H9 (cell line): ENCODE measurements at regions not wholly inside any gene's neighbourhood (a gene's known extent, or its start where the extent isn't known, plus 50 kb on each side); places are given as distances from the start of the nearest gene placed in this dataset.

Source experiments
- DNase-seq: peaks from one replicate; pipeline ENCODE4 v3.0.0-alpha.2; 2017
- H2AFZ ChIP-seq: one replicate; pipeline ENCODE4 v1.6.1; 2013; ENCODE audit warnings: mild to moderate bottlenecking, low read length, control low read depth, moderate library complexity
- H2AK5ac ChIP-seq: 2 replicates; pipeline ENCODE4 v1.6.1; 2013; ENCODE audit warnings: low read length, control low read depth, mixed read lengths; ENCODE audit not compliant: insufficient read length
- H2BK120ac ChIP-seq: one replicate; pipeline ENCODE4 v1.6.1; 2013; ENCODE audit warnings: low read depth, mild to moderate bottlenecking, low read length, control low read depth, inconsistent platforms; ENCODE audit not compliant: poor library complexity, severe bottlenecking
- H2BK12ac ChIP-seq: 2 replicates; pipeline ENCODE4 v1.6.1; 2013; ENCODE audit warnings: low read length, control low read depth, mixed read lengths, low read depth; ENCODE audit not compliant: insufficient read length
- H2BK15ac ChIP-seq: 2 replicates; pipeline ENCODE4 v1.6.1; 2013; ENCODE audit warnings: low read depth, low read length, control low read depth
- H2BK20ac ChIP-seq: one replicate; pipeline ENCODE4 v1.6.1; 2013; ENCODE audit warnings: low read depth, mild to moderate bottlenecking, low read length, control low read depth, inconsistent platforms; ENCODE audit not compliant: poor library complexity, severe bottlenecking
- H2BK5ac ChIP-seq: 2 replicates; pipeline ENCODE4 v1.6.1; 2013; ENCODE audit warnings: low read length, control low read depth, mixed read lengths; ENCODE audit not compliant: insufficient read length
- H3K14ac ChIP-seq: 2 replicates; pipeline ENCODE4 v1.6.1; 2013; ENCODE audit warnings: low read length, control low read depth; ENCODE audit not compliant: insufficient read depth
- H3K18ac ChIP-seq: 2 replicates; pipeline ENCODE4 v1.6.1; 2013; ENCODE audit warnings: low read depth, mild to moderate bottlenecking, mixed read lengths, low read length, control low read depth; ENCODE audit not compliant: insufficient read length
- H3K23ac ChIP-seq: 2 replicates; pipeline ENCODE4 v1.6.1; 2013; ENCODE audit warnings: low read length, control low read depth, mixed read lengths, low read depth; ENCODE audit not compliant: insufficient read length
- H3K23me2 ChIP-seq: 2 replicates; pipeline ENCODE4 v1.6.1; 2013; ENCODE audit warnings: low read depth, mild to moderate bottlenecking, mixed read lengths, low read length, control low read depth; ENCODE audit not compliant: insufficient read length, poor library complexity, severe bottlenecking
- H3K27ac ChIP-seq: 2 replicates; pipeline ENCODE4 v1.5.1; 2013; ENCODE audit warnings: low read length, control low read depth, mixed read lengths, low read depth; ENCODE audit not compliant: insufficient read length
- H3K27me3 ChIP-seq: 2 replicates; pipeline ENCODE4 v1.6.1; 2013; ENCODE audit warnings: low read length, control low read depth, inconsistent platforms; ENCODE audit not compliant: insufficient read depth
- H3K4ac ChIP-seq: 2 replicates; pipeline ENCODE4 v1.6.1; 2013; ENCODE audit warnings: low read depth, mild to moderate bottlenecking, control low read depth, inconsistent platforms, low read length, moderate library complexity
- H3K4me1 ChIP-seq: 2 replicates; pipeline ENCODE4 v1.6.1; 2013; ENCODE audit warnings: low read length, control low read depth, inconsistent platforms; ENCODE audit not compliant: insufficient read depth
- H3K4me2 ChIP-seq: 2 replicates; pipeline ENCODE4 v1.6.1; 2013; ENCODE audit warnings: low read length, control low read depth, mixed read lengths; ENCODE audit not compliant: insufficient read length, insufficient read depth
- H3K56ac ChIP-seq: 2 replicates; pipeline ENCODE4 v1.6.1; 2013; ENCODE audit warnings: low read depth, mild to moderate bottlenecking, mixed read lengths, low read length, control low read depth; ENCODE audit not compliant: insufficient read length
- H3K79me1 ChIP-seq: 2 replicates; pipeline ENCODE4 v1.6.1; 2013; ENCODE audit warnings: low read depth, mild to moderate bottlenecking, moderate library complexity, low read length, control low read depth, inconsistent platforms; ENCODE audit not compliant: insufficient read depth, poor library complexity, severe bottlenecking
- H3K79me2 ChIP-seq: 2 replicates; pipeline ENCODE4 v1.6.1; 2013; ENCODE audit warnings: low read length, control low read depth, inconsistent platforms; ENCODE audit not compliant: insufficient read depth
- H3K9ac ChIP-seq: 2 replicates; pipeline ENCODE4 v1.6.1; 2013; ENCODE audit warnings: low read length, control low read depth, mixed read lengths; ENCODE audit not compliant: insufficient read length; ENCODE audit errors: extremely low read depth
- H3K9me3 ChIP-seq: one replicate; pipeline ENCODE4 v1.6.1; 2013; ENCODE audit warnings: low read depth, low read length, inconsistent platforms; ENCODE audit not compliant: control insufficient read depth
- H3T11ph ChIP-seq: one replicate; pipeline ENCODE4 v1.6.1; 2013; ENCODE audit warnings: mild to moderate bottlenecking, low read length, control low read depth, inconsistent platforms
- H4K20me1 ChIP-seq: one replicate; pipeline ENCODE4 v1.6.1; 2013; ENCODE audit not compliant: control insufficient read depth, insufficient read length, insufficient read depth
- H4K5ac ChIP-seq: 2 replicates; pipeline ENCODE4 v1.6.1; 2013; ENCODE audit warnings: low read depth, mild to moderate bottlenecking, mixed read lengths, low read length, control low read depth; ENCODE audit not compliant: insufficient read length
- H4K8ac ChIP-seq: replicated peaks from 2 replicates; pipeline ENCODE4 v1.6.1; 2013; ENCODE audit warnings: low read length, control low read depth, mixed read lengths, low read depth; ENCODE audit not compliant: insufficient read length
- H4K91ac ChIP-seq: 2 replicates; pipeline ENCODE4 v1.6.1; 2013; ENCODE audit warnings: low read depth, mild to moderate bottlenecking, moderate library complexity, mixed read lengths, low read length, control low read depth; ENCODE audit not compliant: insufficient read length
- H3K27ac Mint-ChIP-seq, 3 experiments: 2 replicates in 2 of 3; 3 replicates in 1 of 3; pipeline ENCODE4 v1.8.0; 2020 to 2021; ENCODE audit warnings: mixed read lengths in 3 of 3, mild to moderate bottlenecking in 1 of 3, moderate library complexity in 1 of 3
- H3K27me3 Mint-ChIP-seq: 2 replicates; pipeline ENCODE4 v1.8.0; 2021; ENCODE audit warnings: low read depth, mild to moderate bottlenecking, moderate library complexity, mixed read lengths
- H3K36me3 Mint-ChIP-seq, 3 experiments: 2 replicates in 2 of 3; 3 replicates in 1 of 3; pipeline ENCODE4 v1.8.0; 2020 to 2021; ENCODE audit warnings: low read depth in 3 of 3, mixed read lengths in 3 of 3; ENCODE audit not compliant: insufficient read depth in 1 of 3
- H3K4me1 Mint-ChIP-seq, 2 experiments: 2 replicates each; pipeline ENCODE4 v1.8.0; 2020; ENCODE audit warnings: mixed read lengths in 2 of 2
- H3K4me3 Mint-ChIP-seq, 2 experiments: 2 replicates in 1 of 2; 3 replicates in 1 of 2; pipeline ENCODE4 v1.8.0; 2020 to 2021; ENCODE audit warnings: mild to moderate bottlenecking in 2 of 2, mixed read lengths in 2 of 2, moderate library complexity in 1 of 2
- H3K9me3 Mint-ChIP-seq, 2 experiments: 2 replicates in 1 of 2; 3 replicates in 1 of 2; pipeline ENCODE4 v1.8.0; 2020; ENCODE audit warnings: mild to moderate bottlenecking in 2 of 2, mixed read lengths in 2 of 2, moderate library complexity in 1 of 2
- TF ChIP-seq, protein P1 (sequence below): fragments of 200-600 bp; sonication (generic); conservative IDR thresholded peaks from 3 replicates; pipeline ENCODE4 v1.8.0; 2021; ENCODE audit warnings: antibody characterized with exemption, mild to moderate bottlenecking

- H3K36me3 Mint-ChIP-seq = no peaks in the 10 kb centered on the region
- H3K27ac Mint-ChIP-seq = no peak overlapping the region; a peak in 1 of 7 replicates
These were observed 515.4 kb downstream of the HTR7 start for GRCh38 chr10:90342480-90342879.

More at GRCh38 chr10:90342480-90342879, 515.4 kb downstream of the HTR7 start:
- no peak overlapping the region for H2BK20ac ChIP-seq
- H2AFZ ChIP-seq = no peak overlapping the region
- H3K14ac ChIP-seq = no peak overlapping the region
- no peaks in the 10 kb centered on the region for H3K79me1 ChIP-seq
- no peaks in the 10 kb centered on the region for H3K23me2 ChIP-seq
- no peak overlapping the region for H2BK15ac ChIP-seq
- DNase-seq = no peak
- H3K27ac ChIP-seq = no peak overlapping the region
- H3T11ph ChIP-seq = no peak overlapping the region
- H4K91ac ChIP-seq = no peak overlapping the region
- Mint-ChIP-seq H3K4me3 (no peak overlapping the region), H3K4me1 (peaks cover 15 to 19% of the 10 kb centered on the region in 2 experiments), H3K9me3 (no peaks in the 10 kb centered on the region), H3K27me3 (no peaks in the 10 kb centered on the region)
- no peak overlapping the region for H2AK5ac ChIP-seq
- no peak overlapping the region for H2BK12ac ChIP-seq
- H3K9ac ChIP-seq = no peak overlapping the region
- no peaks in the 10 kb centered on the region for H4K20me1 ChIP-seq
- no peak overlapping the region for H3K4ac ChIP-seq
- no peak overlapping the region for H3K23ac ChIP-seq
- no peak overlapping the region for H3K4me2 ChIP-seq
- H3K27me3 ChIP-seq = no peaks in the 10 kb centered on the region
- no peak overlapping the region for H4K5ac ChIP-seq
- no peaks in the 10 kb centered on the region for H3K4me1 ChIP-seq
- no peak overlapping the region for H3K18ac ChIP-seq
- no peak overlapping the region for H2BK120ac ChIP-seq
- H4K8ac ChIP-seq = no peak overlapping the region
- no peaks in the 10 kb centered on the region for H3K9me3 ChIP-seq
- TF ChIP-seq, protein P1, sequence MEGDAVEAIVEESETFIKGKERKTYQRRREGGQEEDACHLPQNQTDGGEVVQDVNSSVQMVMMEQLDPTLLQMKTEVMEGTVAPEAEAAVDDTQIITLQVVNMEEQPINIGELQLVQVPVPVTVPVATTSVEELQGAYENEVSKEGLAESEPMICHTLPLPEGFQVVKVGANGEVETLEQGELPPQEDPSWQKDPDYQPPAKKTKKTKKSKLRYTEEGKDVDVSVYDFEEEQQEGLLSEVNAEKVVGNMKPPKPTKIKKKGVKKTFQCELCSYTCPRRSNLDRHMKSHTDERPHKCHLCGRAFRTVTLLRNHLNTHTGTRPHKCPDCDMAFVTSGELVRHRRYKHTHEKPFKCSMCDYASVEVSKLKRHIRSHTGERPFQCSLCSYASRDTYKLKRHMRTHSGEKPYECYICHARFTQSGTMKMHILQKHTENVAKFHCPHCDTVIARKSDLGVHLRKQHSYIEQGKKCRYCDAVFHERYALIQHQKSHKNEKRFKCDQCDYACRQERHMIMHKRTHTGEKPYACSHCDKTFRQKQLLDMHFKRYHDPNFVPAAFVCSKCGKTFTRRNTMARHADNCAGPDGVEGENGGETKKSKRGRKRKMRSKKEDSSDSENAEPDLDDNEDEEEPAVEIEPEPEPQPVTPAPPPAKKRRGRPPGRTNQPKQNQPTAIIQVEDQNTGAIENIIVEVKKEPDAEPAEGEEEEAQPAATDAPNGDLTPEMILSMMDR = no peak
- no peak overlapping the region for H3K56ac ChIP-seq
- no peak overlapping the region for H2BK5ac ChIP-seq
- H3K79me2 ChIP-seq = no peaks in the 10 kb centered on the region
